Mesothelial cell of epicardium (in vitro differentiated cells): ENCODE measurements at regions not wholly inside any gene's neighbourhood (a gene's known extent, or its start where the extent isn't known, plus 50 kb on each side); places are given as distances from the start of the nearest gene placed in this dataset.
"Not testable (repeated sequence)": the region's sequence is repeated elsewhere in the genome, so short reads cannot be mapped to it uniquely, and the experiment has no call there.

ENCODE experiments used
- DNase-seq, 2 experiments: peaks; one replicate each; pipeline ENCODE4 v3.0.0; 2021; ENCODE audit warnings: low spot score in 2 of 2; ENCODE audit not compliant: unreplicated experiment in 2 of 2
- H3K27ac Mint-ChIP-seq: 2 replicates; pipeline ENCODE4 v1.8.0; 2021; ENCODE audit warnings: mixed read lengths
- H3K27me3 Mint-ChIP-seq: 2 replicates; pipeline ENCODE4 v1.8.0; 2021; ENCODE audit warnings: low read depth, mixed read lengths
- H3K36me3 Mint-ChIP-seq: 2 replicates; pipeline ENCODE4 v1.8.0; 2021; ENCODE audit warnings: mixed read lengths
- H3K4me1 Mint-ChIP-seq: 2 replicates; pipeline ENCODE4 v1.8.0; 2021; ENCODE audit warnings: mixed read lengths
- H3K4me3 Mint-ChIP-seq: 2 replicates; pipeline ENCODE4 v1.8.0; 2021; ENCODE audit warnings: mild to moderate bottlenecking, moderate library complexity, mixed read lengths
- H3K9me3 Mint-ChIP-seq: 2 replicates; pipeline ENCODE4 v1.8.0; 2021; ENCODE audit warnings: mixed read lengths
- TF ChIP-seq, protein P1 (sequence below): fragments of 200-600 bp; sonication (generic); IDR thresholded peaks from one replicate; pipeline ENCODE4 v1.5.0; 2021; ENCODE audit warnings: antibody characterized with exemption; ENCODE audit not compliant: unreplicated experiment

- no peaks in the 10 kb centered on the region for H3K27me3 Mint-ChIP-seq
- peaks cover 3% of the 10 kb centered on the region for H3K9me3 Mint-ChIP-seq
- no peak overlapping the region for H3K27ac Mint-ChIP-seq
- H3K36me3 Mint-ChIP-seq, result no peaks in the 10 kb centered on the region
- no peak overlapping the region for H3K4me3 Mint-ChIP-seq
- DNase-seq, result no peak
- TF ChIP-seq, protein P1, sequence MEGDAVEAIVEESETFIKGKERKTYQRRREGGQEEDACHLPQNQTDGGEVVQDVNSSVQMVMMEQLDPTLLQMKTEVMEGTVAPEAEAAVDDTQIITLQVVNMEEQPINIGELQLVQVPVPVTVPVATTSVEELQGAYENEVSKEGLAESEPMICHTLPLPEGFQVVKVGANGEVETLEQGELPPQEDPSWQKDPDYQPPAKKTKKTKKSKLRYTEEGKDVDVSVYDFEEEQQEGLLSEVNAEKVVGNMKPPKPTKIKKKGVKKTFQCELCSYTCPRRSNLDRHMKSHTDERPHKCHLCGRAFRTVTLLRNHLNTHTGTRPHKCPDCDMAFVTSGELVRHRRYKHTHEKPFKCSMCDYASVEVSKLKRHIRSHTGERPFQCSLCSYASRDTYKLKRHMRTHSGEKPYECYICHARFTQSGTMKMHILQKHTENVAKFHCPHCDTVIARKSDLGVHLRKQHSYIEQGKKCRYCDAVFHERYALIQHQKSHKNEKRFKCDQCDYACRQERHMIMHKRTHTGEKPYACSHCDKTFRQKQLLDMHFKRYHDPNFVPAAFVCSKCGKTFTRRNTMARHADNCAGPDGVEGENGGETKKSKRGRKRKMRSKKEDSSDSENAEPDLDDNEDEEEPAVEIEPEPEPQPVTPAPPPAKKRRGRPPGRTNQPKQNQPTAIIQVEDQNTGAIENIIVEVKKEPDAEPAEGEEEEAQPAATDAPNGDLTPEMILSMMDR, result no peak
- H3K4me1 Mint-ChIP-seq, result peaks cover 4% of the 10 kb centered on the region
Measured at GRCh38 chr18:30432349-30432748, 610.2 kb downstream of the DSC3 start.

- H3K4me1 Mint-ChIP-seq, H3K27me3 Mint-ChIP-seq, H3K36me3 Mint-ChIP-seq, H3K4me3 Mint-ChIP-seq, DNase-seq, H3K9me3 Mint-ChIP-seq, H3K27ac Mint-ChIP-seq: not testable (repeated sequence)
Measured at GRCh38 chr18:30419399-30419798, 623.1 kb downstream of the DSC3 start.

DNA sequence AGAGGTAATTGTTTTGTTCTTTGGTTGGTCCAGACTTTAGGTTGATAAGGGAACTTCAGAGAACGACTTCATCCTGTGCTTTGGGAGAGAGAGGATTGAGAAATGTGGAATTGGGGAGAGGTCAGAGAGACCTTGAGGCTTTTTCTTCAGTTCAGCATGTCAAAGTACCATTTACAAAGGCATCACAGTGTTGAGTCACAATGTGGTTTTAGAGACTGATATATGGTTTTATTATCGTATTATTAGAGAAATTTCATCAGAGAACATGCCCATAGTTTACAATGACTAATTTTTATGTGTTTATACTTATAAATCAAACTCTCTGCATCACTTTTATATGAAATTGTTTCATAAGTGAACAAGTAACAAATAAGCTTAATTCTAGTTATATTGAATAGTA, 626.6 kb downstream of the DSC3 start:
- Mint-ChIP-seq H3K27ac (no peak overlapping the region), H3K9me3 (peaks cover 11% of the 10 kb centered on the region), H3K4me1 (no peaks in the 10 kb centered on the region), H3K36me3 (no peaks in the 10 kb centered on the region), H3K4me3 (no peak overlapping the region), H3K27me3 (no peaks in the 10 kb centered on the region)
- TF ChIP-seq, protein P1, result no peak
- DNase-seq, result no peak

GRCh38 chr18:30409120-30409519, 633.4 kb downstream of the DSC3 start:
- Mint-ChIP-seq H3K27ac (no peak overlapping the region), H3K4me1 (no peaks in the 10 kb centered on the region), H3K27me3 (no peaks in the 10 kb centered on the region), H3K9me3 (peaks cover 24% of the 10 kb centered on the region), H3K36me3 (peaks cover 7% of the 10 kb centered on the region), H3K4me3 (no peak overlapping the region)
- TF ChIP-seq, protein P1, result no peak
- DNase-seq, result no peak

DNA sequence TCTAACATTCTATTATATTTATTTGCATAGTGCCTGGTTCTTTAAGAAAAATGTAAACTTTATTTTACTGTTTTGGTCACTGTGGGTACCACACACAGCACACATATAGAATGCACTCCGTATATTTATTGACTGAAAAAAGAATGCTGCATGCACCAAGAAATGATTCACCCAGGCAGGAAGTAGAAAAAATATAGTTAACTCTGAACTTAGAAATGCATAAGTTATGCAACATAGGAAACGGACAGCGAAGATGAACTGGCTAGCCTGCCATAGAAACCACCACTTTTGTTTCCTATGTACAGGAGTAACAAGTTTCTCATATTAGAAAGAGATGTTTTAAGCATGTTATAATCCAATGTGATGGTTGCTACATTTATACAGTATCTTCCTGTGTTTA, 635.8 kb downstream of the DSC3 start:
- no peaks in the 10 kb centered on the region for H3K4me1 Mint-ChIP-seq
- H3K27ac Mint-ChIP-seq, result no peak overlapping the region
- no peak overlapping the region for H3K4me3 Mint-ChIP-seq
- peaks cover 7% of the 10 kb centered on the region for H3K36me3 Mint-ChIP-seq
- peaks cover 20% of the 10 kb centered on the region for H3K9me3 Mint-ChIP-seq
- no peak for DNase-seq
- TF ChIP-seq, protein P1, result no peak
- no peaks in the 10 kb centered on the region for H3K27me3 Mint-ChIP-seq

DNA sequence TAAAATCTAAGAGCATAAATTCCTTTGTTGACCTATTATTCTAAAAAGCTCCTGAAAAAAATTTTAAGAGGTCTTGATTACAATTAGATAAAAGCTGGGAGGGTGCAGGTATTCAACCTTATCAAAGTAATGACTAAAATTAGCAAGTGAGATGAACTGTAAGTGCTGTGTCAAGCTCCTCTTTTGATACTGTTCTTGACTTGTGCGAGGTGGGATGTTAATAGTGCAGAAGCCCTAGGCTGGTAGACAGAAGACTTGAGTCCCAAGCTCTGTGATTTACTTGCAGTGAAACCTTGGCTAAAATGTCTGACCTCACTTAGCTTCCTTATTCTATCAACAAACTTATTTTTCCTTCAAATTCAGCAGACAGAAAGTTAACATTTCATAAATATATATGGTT, 637.5 kb downstream of the DSC3 start:
- H3K4me1 Mint-ChIP-seq, result no peaks in the 10 kb centered on the region
- no peaks in the 10 kb centered on the region for H3K27me3 Mint-ChIP-seq
- DNase-seq, result no peak
- peaks cover 20% of the 10 kb centered on the region for H3K9me3 Mint-ChIP-seq
- TF ChIP-seq, protein P1, result no peak
- H3K36me3 Mint-ChIP-seq, result peaks cover 7% of the 10 kb centered on the region
- no peak overlapping the region for H3K27ac Mint-ChIP-seq
- no peak overlapping the region for H3K4me3 Mint-ChIP-seq
